Uterus (tissue), 2 donors: ENCODE measurements at regions not wholly inside any gene's neighbourhood (a gene's known extent, or its start where the extent isn't known, plus 50 kb on each side); places are given as distances from the start of the nearest gene placed in this dataset.

Experiments used
- POLR2A ChIP-seq, 2 donors: fragments of 450-650 bp; IDR thresholded peaks; one replicate each; pipeline ENCODE4 v1.6.1; 2016; ENCODE audit warnings: antibody characterized with exemption in 2 of 2, mild to moderate bottlenecking in 1 of 2, moderate library complexity in 1 of 2
- TF ChIP-seq, protein P1 (sequence below), 4 experiments: fragments of 200-600 bp in 2 of 4; fragments of 450-650 bp in 2 of 4; sonication (generic) in 2 of 4; IDR thresholded peaks; one replicate each; pipeline ENCODE4 v1.5.1; 2016 to 2019; ENCODE audit warnings: antibody characterized with exemption in 4 of 4, mild to moderate bottlenecking in 2 of 4, moderate library complexity in 1 of 4

DNA sequence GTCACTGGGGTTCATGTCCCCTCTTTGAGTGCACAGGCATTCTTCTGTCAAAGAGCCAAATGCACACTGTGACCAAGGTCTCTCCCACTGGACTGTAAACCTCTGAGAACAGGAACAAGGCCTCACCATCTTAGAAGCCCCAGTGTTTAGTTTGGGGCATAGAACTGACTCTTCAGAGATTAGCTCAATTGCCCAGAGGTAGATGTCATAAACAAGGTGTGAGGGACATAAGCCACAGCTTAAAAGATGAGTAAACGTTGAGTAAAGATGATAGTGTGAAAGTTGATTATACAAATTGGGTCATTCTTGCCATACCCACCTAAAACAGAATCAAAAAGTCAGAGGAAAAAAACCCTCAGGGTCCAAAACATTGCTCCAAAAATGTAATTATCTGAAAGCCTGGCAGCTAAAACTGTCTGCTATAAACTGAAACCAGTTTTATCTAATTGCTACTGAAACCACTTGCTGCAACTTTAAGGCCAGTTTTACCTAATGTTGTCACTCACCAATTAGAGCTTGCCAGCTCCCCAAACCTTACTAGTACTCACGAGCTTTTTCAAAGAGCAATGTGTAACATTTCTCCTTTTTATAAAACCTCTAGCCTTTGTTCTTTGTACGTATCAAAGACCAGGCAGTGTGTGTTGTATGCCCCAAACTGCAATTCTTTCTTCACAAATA, 415.2 kb downstream of the RAP2B start:
- TF ChIP-seq, protein P1, sequence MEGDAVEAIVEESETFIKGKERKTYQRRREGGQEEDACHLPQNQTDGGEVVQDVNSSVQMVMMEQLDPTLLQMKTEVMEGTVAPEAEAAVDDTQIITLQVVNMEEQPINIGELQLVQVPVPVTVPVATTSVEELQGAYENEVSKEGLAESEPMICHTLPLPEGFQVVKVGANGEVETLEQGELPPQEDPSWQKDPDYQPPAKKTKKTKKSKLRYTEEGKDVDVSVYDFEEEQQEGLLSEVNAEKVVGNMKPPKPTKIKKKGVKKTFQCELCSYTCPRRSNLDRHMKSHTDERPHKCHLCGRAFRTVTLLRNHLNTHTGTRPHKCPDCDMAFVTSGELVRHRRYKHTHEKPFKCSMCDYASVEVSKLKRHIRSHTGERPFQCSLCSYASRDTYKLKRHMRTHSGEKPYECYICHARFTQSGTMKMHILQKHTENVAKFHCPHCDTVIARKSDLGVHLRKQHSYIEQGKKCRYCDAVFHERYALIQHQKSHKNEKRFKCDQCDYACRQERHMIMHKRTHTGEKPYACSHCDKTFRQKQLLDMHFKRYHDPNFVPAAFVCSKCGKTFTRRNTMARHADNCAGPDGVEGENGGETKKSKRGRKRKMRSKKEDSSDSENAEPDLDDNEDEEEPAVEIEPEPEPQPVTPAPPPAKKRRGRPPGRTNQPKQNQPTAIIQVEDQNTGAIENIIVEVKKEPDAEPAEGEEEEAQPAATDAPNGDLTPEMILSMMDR (IDR thresholded peaks at IDR 0.05) = no peak
- TF ChIP-seq POLR2A (IDR thresholded peaks at IDR 0.05) = no peak
